H1 (cell line): ENCODE measurements at regions not wholly inside any gene's neighbourhood (a gene's known extent, or its start where the extent isn't known, plus 50 kb on each side); places are given as distances from the start of the nearest gene placed in this dataset.

Source experiments
- RAD21 ChIP-seq, 2 experiments: IDR thresholded peaks in 1 of 2; conservative IDR thresholded peaks in 1 of 2; 2 replicates each; pipeline ENCODE4 v1.6.1; 2011; ENCODE audit warnings: low read depth in 2 of 2, low read length in 2 of 2, improper control_type of control experiment in 1 of 2, inconsistent platforms in 1 of 2, mild to moderate bottlenecking in 1 of 2, moderate library complexity in 1 of 2
- TF ChIP-seq, protein P1 (sequence below): IDR thresholded peaks from 2 replicates; pipeline ENCODE4 v1.6.1; 2011; ENCODE audit warnings: low read length, improper control_type of control experiment
- TF ChIP-seq, protein P2 (sequence below): fragments of 300-600 bp; sonication (generic); IDR thresholded peaks from 2 replicates; pipeline ENCODE4 v1.7.1; 2012; ENCODE audit warnings: low read length, moderate library complexity, mild to moderate bottlenecking, inconsistent platforms; ENCODE audit not compliant: insufficient replicate concordance

DNA sequence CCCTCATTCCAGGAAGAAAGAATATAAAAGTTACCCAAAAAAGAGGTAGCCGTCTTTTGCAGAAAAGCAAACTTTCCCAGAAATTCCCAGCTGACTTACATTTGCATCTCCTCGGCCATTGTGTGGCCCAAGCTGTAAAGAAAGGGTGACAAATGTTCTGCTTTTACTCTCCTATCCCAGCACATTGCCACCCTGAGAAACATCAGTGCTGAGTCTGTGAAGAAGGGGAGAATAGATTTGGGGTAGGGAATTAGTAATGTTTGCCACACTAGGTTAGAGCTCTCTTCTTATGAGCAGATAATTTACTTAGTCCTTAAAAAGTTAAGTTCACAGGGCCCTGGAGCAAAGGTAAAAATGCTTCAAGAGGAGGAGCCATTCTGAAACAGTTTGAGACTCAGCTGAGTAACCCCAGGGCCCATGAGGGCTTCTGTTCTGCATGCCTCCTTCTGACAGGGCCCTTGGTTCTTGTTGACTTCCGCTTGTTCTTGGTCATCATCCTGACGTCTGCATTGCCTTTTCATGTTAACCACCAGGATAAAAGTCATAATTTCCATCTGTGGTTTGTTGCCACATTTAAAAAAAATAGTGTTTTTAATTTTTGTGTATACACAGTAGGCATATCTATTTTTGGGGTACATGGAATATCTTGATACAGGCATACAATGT, 550.7 kb downstream of the RNF144A start (continued):
- TF ChIP-seq RAD21 (IDR thresholded peaks at IDR 0.05 in 1 of 2, conservative IDR thresholded peaks at IDR 0.05 in 1 of 2; ENCODE audit: low read depth in 2 of 2, low read length in 2 of 2), result no peak
- TF ChIP-seq, protein P1, sequence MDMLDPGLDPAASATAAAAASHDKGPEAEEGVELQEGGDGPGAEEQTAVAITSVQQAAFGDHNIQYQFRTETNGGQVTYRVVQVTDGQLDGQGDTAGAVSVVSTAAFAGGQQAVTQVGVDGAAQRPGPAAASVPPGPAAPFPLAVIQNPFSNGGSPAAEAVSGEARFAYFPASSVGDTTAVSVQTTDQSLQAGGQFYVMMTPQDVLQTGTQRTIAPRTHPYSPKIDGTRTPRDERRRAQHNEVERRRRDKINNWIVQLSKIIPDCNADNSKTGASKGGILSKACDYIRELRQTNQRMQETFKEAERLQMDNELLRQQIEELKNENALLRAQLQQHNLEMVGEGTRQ, result no peak
- TF ChIP-seq, protein P2, sequence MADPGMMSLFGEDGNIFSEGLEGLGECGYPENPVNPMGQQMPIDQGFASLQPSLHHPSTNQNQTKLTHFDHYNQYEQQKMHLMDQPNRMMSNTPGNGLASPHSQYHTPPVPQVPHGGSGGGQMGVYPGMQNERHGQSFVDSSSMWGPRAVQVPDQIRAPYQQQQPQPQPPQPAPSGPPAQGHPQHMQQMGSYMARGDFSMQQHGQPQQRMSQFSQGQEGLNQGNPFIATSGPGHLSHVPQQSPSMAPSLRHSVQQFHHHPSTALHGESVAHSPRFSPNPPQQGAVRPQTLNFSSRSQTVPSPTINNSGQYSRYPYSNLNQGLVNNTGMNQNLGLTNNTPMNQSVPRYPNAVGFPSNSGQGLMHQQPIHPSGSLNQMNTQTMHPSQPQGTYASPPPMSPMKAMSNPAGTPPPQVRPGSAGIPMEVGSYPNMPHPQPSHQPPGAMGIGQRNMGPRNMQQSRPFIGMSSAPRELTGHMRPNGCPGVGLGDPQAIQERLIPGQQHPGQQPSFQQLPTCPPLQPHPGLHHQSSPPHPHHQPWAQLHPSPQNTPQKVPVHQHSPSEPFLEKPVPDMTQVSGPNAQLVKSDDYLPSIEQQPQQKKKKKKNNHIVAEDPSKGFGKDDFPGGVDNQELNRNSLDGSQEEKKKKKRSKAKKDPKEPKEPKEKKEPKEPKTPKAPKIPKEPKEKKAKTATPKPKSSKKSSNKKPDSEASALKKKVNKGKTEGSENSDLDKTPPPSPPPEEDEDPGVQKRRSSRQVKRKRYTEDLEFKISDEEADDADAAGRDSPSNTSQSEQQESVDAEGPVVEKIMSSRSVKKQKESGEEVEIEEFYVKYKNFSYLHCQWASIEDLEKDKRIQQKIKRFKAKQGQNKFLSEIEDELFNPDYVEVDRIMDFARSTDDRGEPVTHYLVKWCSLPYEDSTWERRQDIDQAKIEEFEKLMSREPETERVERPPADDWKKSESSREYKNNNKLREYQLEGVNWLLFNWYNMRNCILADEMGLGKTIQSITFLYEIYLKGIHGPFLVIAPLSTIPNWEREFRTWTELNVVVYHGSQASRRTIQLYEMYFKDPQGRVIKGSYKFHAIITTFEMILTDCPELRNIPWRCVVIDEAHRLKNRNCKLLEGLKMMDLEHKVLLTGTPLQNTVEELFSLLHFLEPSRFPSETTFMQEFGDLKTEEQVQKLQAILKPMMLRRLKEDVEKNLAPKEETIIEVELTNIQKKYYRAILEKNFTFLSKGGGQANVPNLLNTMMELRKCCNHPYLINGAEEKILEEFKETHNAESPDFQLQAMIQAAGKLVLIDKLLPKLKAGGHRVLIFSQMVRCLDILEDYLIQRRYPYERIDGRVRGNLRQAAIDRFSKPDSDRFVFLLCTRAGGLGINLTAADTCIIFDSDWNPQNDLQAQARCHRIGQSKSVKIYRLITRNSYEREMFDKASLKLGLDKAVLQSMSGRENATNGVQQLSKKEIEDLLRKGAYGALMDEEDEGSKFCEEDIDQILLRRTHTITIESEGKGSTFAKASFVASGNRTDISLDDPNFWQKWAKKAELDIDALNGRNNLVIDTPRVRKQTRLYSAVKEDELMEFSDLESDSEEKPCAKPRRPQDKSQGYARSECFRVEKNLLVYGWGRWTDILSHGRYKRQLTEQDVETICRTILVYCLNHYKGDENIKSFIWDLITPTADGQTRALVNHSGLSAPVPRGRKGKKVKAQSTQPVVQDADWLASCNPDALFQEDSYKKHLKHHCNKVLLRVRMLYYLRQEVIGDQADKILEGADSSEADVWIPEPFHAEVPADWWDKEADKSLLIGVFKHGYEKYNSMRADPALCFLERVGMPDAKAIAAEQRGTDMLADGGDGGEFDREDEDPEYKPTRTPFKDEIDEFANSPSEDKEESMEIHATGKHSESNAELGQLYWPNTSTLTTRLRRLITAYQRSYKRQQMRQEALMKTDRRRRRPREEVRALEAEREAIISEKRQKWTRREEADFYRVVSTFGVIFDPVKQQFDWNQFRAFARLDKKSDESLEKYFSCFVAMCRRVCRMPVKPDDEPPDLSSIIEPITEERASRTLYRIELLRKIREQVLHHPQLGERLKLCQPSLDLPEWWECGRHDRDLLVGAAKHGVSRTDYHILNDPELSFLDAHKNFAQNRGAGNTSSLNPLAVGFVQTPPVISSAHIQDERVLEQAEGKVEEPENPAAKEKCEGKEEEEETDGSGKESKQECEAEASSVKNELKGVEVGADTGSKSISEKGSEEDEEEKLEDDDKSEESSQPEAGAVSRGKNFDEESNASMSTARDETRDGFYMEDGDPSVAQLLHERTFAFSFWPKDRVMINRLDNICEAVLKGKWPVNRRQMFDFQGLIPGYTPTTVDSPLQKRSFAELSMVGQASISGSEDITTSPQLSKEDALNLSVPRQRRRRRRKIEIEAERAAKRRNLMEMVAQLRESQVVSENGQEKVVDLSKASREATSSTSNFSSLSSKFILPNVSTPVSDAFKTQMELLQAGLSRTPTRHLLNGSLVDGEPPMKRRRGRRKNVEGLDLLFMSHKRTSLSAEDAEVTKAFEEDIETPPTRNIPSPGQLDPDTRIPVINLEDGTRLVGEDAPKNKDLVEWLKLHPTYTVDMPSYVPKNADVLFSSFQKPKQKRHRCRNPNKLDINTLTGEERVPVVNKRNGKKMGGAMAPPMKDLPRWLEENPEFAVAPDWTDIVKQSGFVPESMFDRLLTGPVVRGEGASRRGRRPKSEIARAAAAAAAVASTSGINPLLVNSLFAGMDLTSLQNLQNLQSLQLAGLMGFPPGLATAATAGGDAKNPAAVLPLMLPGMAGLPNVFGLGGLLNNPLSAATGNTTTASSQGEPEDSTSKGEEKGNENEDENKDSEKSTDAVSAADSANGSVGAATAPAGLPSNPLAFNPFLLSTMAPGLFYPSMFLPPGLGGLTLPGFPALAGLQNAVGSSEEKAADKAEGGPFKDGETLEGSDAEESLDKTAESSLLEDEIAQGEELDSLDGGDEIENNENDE, result no peak
